AG04450 (cell line): ENCODE measurements at regions not wholly inside any gene's neighbourhood (a gene's known extent, or its start where the extent isn't known, plus 50 kb on each side); places are given as distances from the start of the nearest gene placed in this dataset.

Source experiments
- CTCF ChIA-PET: fragments of 300-600, 350-600 bp; formaldehyde crosslinking; extraction: SDS; loops from one replicate; lab custom pipeline; 2022; ENCODE audit warnings: antibody characterized with exemption, inconsistent platforms; lab: Charles Lee
- POLR2A ChIA-PET: fragments of 350-600 bp; formaldehyde crosslinking; extraction: SDS; loops from one replicate; lab custom pipeline; 2021; ENCODE audit warnings: antibody characterized with exemption, inconsistent platforms; lab: Yijun Ruan, JAX
- DNase-seq: peaks from one replicate; pipeline ENCODE4 v3.0.0-alpha.2; 2011; ENCODE audit warnings: low read depth, low spot score
- H3K27ac ChIP-seq: one replicate; pipeline ENCODE4 v1.5.1; 2012; ENCODE audit warnings: low read depth, low read length, control low read depth
- H3K27me3 ChIP-seq: one replicate; pipeline ENCODE4 v1.6.0; 2012; ENCODE audit warnings: low read length; ENCODE audit not compliant: control insufficient read depth, insufficient read depth
- H3K4me3 ChIP-seq: 2 replicates; pipeline ENCODE4 v1.5.1; 2011; ENCODE audit warnings: mild to moderate bottlenecking, low read depth, low read length, control low read depth
- H3K9me3 ChIP-seq: 2 replicates; pipeline ENCODE4 v1.5.1; 2012; ENCODE audit warnings: low read length; ENCODE audit not compliant: control insufficient read depth, insufficient read depth
- TF ChIP-seq, protein P1 (sequence below): IDR thresholded peaks from 2 replicates; pipeline ENCODE4 v1.5.1; 2011; ENCODE audit warnings: low read depth, low read length, control low read depth, inconsistent platforms

GRCh38 chr22:46043339-46043738 lies 66.4 kb upstream of the WNT7B start:
- DNase-seq: no peak
- no peaks in the 10 kb centered on the region; the same call in 1 of the 2 replicates for H3K9me3 ChIP-seq
- ChIA-PET POLR2A (no interaction called here), CTCF (interaction anchor here (0.6 kb wide), 1 partner anchor 469 kb away, joined by 3 read pairs; no protein-coding TSS in a partner anchor)
- TF ChIP-seq, protein P1, sequence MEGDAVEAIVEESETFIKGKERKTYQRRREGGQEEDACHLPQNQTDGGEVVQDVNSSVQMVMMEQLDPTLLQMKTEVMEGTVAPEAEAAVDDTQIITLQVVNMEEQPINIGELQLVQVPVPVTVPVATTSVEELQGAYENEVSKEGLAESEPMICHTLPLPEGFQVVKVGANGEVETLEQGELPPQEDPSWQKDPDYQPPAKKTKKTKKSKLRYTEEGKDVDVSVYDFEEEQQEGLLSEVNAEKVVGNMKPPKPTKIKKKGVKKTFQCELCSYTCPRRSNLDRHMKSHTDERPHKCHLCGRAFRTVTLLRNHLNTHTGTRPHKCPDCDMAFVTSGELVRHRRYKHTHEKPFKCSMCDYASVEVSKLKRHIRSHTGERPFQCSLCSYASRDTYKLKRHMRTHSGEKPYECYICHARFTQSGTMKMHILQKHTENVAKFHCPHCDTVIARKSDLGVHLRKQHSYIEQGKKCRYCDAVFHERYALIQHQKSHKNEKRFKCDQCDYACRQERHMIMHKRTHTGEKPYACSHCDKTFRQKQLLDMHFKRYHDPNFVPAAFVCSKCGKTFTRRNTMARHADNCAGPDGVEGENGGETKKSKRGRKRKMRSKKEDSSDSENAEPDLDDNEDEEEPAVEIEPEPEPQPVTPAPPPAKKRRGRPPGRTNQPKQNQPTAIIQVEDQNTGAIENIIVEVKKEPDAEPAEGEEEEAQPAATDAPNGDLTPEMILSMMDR: no peak
- H3K4me3 ChIP-seq: no peak overlapping the region
- no peaks in the 10 kb centered on the region for H3K27me3 ChIP-seq
- H3K27ac ChIP-seq: no peak overlapping the region

- H3K9me3 ChIP-seq: no peaks in the 10 kb centered on the region; the same call in 1 of the 2 replicates
- POLR2A ChIA-PET: no interaction called here
- TF ChIP-seq, protein P1: no peak
- CTCF ChIA-PET: interaction anchor here (0.6 to 1.2 kb wide), 2 partner anchors 38 to 470 kb away, joined by 3 to 5 read pairs; no protein-coding TSS in a partner anchor
- H3K27ac ChIP-seq: peak overlapping the region; percentile 39
- H3K4me3 ChIP-seq: peak overlapping the region; percentile 65
- DNase-seq: no peak
- no peaks in the 10 kb centered on the region for H3K27me3 ChIP-seq
Observed at GRCh38 chr22:46043816-46044620, 67.1 kb upstream of the WNT7B start.

DNA sequence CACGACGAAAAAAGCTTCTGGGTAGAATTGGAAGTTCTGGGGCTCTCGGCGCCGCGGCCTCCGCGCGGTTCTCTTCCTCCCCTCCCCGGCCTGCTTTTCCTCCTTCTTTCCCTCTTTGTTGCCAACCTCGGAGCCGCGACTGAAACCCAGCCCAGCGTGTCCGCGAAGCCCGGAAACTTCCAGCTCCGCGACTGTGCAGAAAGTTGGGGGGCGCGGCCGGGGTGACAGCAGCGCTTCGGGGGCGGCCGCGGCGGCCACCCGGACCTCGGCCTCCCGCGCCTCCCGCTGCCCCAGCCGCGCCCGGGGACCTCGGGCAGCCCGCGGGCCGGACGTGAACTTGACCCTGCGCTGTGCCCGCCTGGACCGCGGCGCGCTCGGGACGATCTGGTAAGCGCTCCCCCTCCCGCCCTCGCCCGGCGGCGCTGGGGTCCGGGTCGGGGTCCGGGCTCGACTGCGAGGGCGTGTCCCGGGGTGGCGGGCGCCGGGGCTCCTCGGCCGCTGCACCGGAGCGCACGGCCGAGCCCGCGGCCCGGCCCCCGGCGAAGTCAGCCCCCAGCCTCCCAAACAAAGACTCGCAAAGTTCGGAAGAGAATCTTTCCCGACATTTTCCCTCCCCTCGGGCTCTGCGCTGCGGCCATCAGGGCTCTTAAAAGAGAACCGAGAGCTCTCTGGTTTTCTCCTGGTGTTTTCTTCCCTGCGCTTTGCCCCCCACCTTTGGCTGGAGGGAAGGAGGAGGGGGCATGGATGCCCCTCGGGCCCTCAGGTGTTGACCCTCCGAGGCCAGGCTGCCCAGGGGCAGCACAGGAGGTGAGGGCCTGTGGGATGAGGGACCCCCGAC lies 67.9 kb upstream of the WNT7B start:
- ChIA-PET POLR2A (no interaction called here), CTCF (interaction anchor here (1.2 kb wide), 1 partner anchor 39 kb away, joined by 5 read pairs; no protein-coding TSS in a partner anchor)
- TF ChIP-seq, protein P1: no peak
- H3K27me3 ChIP-seq: no peaks in the 10 kb centered on the region
- H3K9me3 ChIP-seq: no peaks in the 10 kb centered on the region; the same call in 1 of the 2 replicates
- H3K4me3 ChIP-seq: peak overlapping the region; percentile 65
- H3K27ac ChIP-seq: peak overlapping the region; percentile 39
- no peak for DNase-seq

DNA sequence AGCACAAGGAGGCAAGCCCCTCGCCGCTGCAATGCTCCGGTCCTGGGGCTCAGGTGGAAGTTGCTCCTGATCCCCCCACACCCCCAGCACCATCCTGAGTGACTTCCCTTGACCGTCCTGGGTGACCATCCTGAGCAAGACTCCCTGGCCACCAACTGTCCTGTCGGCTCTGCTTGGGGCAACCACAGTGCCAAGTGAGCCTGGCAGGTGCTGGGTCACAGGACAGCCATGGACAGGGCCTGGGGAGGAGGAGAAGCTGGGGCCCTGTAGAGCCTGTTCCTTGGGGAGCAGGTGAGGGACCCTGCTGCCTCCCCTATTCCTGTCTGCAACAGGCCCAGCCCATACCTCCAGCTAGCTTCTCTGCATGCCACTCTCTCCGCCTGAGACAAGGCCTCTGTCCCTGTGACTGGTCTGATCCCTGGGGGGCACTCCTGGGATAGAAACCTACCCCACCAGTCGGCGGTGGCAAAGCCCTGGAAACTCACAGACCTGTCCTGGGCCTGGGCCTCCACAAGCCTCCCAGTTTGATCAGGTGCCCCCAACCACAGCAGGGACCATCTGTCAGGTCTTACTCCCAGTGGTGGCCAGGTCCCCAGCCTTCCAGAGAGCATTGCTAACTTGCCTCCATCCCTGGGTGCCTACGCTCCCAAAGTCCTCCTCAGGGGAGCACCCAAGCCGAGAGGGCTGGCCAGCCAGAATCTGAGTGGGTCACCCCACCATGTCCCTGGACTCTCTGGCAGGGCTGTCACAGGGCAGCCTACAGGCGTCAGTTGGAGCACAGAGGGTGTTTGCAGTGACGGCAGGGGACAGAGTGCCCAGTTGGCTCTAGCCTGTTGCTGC lies 68.7 kb upstream of the WNT7B start:
- H3K9me3 ChIP-seq: no peaks in the 10 kb centered on the region; the same call in 1 of the 2 replicates
- H3K27ac ChIP-seq: peak overlapping the region; percentile 31
- peak overlapping the region; percentile 65 for H3K4me3 ChIP-seq
- no peaks in the 10 kb centered on the region for H3K27me3 ChIP-seq
- ChIA-PET POLR2A (no interaction called here), CTCF (no interaction called here)
- TF ChIP-seq, protein P1: no peak
- DNase-seq: no peak
